Embryonic facial prominence (tissue), 1 donor: ENCODE measurements at regions not wholly inside any gene's neighbourhood (a gene's known extent, or its start where the extent isn't known, plus 50 kb on each side); places are given as distances from the start of the nearest gene placed in this dataset.
"Not testable (repeated sequence)": the region's sequence is repeated elsewhere in the genome, so short reads cannot be mapped to it uniquely, and the experiment has no call there.

Source experiments
- DNase-seq: peaks from one replicate; pipeline ENCODE4 v3.0.0-alpha.2; 2016; ENCODE audit errors: extremely low spot score

DNA sequence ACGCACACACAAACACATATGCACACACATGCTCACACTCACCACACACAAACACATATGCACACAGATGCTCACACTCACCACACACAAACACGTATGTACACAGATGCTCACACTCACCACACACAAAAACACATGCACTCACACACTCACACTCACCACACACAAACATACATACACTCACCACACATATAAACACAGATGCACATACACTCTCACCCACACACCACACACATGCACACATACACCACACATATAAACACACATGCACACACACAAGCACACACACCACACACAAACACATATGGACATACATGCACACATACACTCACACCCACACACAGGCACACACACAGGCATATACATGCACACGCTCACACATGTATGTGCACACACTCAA, 112.3 kb downstream of the ERMARD start:
- no peak for DNase-seq

GRCh38 chr6:169862892-169863525, 111.6 kb downstream of the ERMARD start:
- no peak for DNase-seq

DNA sequence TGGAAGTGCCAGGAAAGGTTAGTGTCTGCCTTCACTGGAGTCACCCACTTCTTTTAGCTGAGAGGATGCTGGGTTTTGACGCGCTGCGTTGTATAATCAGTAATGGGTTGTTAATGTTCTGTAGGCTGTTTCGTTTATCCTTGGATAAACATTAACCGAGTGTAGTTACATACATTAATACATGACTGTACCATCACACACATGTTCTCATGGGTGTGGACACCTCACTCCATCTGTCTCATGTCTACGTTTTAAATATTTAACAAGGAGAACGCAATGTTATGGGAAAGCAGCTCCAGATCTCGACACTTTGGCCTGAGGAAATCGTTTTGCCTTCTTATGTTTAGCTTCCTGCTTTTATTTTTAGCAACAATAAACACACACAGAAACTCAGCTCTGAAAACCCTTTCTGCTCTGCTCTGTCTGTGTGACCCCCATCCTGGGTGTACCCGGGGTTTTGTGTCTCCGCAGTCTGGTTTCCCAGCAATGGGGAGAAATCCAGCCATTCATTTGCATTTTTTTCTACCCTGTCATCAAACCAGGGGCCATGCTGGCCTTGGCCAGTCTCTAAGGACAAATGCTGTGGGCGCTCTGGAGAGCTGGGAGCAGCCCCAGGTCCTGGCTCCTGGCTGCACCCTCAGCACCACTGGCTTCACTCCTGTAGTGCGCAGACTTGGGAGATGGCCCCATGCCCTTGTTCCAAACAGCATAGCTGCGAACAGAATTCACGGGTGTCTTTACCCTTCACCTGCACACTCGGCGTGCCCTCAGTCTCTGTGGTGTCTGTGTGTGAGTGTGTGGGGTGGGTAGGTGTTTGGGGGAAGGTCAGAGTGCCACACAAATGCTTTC, 110.8 kb downstream of the ERMARD start:
- DNase-seq = no peak

DNA sequence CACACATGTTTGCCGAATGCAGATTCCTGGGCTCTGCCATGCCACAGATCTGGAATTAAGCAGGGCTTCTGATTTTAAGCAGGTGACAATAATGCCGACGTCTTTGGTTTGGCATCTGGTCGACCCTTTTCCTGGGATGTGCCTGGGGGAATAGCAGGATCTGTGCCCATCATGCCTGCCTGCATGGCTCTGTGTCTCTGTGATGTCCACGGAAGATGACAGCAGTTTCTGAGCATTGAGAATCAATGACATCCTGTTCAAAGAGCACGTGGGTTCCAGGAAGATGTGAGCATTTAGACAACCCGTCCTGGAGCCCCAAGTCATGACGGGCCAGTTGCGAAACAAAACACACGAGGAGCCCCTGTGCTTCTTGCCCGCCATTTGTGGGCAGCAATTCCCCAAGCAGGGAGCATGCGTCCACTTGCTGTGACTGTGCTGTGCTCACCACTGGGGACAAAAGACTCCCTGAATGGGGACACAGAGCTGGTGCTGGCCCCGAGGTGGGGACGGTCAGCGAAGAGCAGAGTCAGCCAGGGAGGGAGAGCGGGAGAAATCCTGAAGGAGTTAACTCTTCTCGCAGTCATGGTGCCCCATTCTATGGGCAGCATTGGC, 110.1 kb downstream of the ERMARD start:
- DNase-seq = no peak

DNA sequence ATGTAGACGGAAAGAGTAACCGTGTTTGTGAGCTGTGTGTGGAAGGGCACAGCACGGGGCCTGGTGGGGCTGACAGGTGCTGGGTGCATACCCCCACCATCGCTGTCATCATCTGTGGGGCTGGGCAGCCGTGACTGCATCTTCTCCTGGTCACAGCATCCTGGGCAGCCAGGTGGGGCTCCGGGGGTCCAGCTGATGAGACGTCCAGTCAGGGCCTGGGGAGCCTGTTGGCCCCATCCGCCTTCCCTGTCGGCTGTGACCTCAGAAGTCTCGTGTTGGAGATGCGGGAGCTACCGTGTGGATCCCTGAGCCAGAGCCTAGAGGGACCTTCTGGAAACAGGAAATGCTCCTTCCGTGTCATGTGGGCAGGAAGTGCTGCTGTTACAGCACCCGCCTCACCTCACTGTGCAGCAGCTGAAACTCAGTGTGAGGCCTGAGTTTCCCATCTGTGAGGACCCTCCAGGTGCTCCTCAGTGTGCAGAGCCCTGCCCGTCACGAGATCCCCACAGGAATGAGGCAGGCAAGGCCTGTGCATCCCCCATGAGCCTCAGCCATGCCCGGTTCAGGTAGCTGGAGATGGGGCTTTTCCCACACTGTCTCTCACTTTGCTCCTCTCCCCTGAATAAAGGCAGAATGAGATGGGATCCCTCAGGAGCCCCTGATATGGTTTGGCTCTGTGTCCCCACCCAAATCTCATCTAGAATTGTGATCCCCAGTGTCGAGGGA, 108.7 kb downstream of the ERMARD start:
- DNase-seq = no peak

- no peak for DNase-seq
Observed at GRCh38 chr6:169859401-169859977, 108.1 kb downstream of the ERMARD start.

GRCh38 chr6:169858935-169859351, 107.5 kb downstream of the ERMARD start:
- DNase-seq = no peak

- no peak for DNase-seq
Observed at GRCh38 chr6:169858293-169858934, 107.0 kb downstream of the ERMARD start.

DNA sequence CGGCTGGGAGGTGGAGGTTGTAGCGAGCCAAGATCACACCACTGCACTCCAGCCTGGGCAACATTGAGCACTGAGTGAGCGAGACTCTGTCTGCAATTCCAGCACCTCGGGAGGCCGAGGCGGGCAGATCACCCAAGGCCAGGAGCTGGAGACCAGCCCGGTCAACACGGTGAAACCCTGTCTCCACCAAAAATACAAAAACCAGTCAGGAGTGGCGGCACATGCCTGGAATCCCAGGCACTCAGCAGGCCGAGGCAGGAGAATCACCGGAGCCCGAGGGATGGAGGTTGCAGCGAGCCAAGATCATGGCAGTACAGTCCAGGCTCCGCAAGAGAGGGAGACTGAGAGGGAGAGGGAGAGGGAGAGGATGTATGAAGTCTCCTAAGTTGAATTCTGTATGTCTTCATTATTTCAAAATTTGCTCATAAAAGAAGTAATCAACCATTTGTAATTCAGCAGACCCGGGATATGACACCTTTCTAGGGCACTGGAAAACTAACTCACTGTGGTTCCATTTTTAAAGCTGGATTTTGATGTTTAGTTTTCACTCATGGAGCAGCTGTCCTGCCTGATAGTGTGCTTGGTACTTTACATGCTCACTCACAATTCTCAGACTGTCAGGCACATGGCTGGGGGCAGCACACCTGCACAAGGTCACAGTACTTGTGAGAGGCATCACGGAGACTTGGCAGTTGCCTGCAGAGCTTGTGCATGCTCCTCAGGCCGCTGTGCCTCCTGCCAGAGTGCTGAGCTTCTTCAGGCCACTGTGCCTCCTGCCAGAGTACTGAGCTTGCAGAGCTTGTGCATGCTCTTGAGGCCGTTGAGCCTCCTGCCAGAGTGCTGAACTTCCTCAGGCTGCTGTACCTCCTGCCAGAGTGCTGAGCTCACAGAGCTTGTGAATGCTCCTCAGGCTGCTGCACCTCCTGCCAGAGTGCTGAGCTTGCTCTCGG, 106.2 kb downstream of the ERMARD start:
- DNase-seq = no peak

- DNase-seq = not testable (repeated sequence)
Observed at GRCh38 chr6:169856442-169857342, 105.3 kb downstream of the ERMARD start.

- no peak for DNase-seq
Observed at GRCh38 chr6:169854813-169855212, 103.4 kb downstream of the ERMARD start.

DNA sequence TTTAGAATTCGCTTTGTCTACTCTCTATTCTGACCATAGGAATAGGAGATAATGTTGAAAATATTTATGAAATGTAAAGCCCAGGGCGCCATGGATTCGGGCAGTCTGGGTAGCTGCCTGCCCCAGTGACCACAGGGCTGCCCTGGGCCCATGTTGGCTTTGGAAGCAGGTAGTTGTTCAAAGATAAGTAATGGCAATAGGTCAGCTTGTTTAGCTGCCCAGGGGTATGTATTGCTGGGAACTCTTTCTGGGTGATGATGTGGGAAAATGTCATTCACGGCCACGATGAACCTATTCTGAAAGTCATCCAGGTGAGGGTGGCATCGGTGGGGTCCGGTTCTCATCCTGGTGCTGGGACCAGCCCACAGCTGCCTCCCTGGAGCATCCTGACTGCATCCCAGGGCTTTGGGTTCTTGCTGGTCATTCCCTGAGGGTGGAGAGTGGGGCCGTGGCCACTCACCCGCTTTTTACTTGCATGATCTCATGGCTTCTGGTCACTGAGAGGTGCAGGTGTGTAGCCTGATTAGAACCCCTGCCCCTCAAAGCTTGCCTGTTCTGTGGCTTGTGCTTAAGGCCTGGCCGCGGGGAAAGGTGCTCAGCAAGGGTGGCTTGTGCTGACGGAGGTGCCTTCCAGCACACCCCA, 102.8 kb downstream of the ERMARD start:
- no peak for DNase-seq

GRCh38 chr6:169853196-169854082, 102.0 kb downstream of the ERMARD start:
- no peak for DNase-seq

DNA sequence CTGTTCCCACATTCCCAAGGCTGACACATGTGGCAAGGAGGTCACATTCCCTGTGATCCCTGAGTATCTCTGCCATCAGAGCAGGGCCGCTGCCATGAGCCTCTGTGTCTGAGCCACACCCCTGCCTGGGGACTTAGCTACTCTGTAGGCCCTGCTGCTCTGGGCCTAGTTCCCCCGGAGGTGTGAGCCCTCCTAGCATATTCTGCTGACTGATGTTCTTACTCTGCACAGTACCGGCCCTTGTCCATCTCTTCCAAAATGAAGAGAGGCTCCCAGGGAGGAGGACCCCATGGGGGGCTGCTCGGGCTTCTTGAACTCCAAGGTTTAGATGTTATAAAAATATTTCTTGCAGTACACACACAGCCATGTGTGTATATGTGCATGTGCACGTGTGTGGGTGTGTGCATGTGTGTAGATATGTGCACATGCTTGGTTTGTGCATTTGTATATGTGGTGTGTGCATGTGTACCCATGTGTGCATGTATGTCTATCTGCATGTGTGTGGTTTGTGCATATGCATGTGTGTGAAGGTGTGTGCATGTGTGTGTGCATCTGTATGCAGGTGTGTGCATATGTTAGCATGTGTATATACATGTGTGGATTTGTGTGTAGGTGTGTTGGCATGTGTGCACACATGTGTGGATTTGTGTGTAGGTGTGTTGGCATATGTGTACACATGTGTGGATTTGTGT, 101.2 kb downstream of the ERMARD start:
- DNase-seq = no peak

GRCh38 chr6:169851641-169852503, 100.5 kb downstream of the ERMARD start:
- DNase-seq = no peak

DNA sequence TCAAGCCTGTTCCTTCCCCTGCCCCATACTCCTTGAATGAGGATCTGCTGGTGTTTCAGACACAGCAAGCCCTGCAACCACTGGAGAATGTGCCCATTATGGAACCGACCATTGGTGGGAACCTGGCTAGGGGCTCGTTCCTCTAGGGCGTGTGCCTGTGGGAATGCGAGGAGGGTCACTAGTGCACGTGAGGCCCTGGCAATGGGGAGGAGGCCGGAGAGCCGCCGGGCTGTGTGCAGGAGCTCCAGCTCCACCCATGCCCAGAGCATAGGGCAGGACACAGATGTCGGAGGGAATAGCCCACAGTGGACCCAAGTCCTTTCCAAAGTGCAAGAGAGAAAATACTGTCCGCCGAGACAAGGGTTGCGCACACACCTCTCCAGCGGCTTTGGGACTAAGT, 99.3 kb downstream of the ERMARD start:
- DNase-seq = no peak
